ENCODE measurements at regions not wholly inside any gene's neighbourhood (a gene's known extent, or its start where the extent isn't known, plus 50 kb on each side); places are given as distances from the start of the nearest gene placed in this dataset.

- TF ChIP-seq, protein P1, sequence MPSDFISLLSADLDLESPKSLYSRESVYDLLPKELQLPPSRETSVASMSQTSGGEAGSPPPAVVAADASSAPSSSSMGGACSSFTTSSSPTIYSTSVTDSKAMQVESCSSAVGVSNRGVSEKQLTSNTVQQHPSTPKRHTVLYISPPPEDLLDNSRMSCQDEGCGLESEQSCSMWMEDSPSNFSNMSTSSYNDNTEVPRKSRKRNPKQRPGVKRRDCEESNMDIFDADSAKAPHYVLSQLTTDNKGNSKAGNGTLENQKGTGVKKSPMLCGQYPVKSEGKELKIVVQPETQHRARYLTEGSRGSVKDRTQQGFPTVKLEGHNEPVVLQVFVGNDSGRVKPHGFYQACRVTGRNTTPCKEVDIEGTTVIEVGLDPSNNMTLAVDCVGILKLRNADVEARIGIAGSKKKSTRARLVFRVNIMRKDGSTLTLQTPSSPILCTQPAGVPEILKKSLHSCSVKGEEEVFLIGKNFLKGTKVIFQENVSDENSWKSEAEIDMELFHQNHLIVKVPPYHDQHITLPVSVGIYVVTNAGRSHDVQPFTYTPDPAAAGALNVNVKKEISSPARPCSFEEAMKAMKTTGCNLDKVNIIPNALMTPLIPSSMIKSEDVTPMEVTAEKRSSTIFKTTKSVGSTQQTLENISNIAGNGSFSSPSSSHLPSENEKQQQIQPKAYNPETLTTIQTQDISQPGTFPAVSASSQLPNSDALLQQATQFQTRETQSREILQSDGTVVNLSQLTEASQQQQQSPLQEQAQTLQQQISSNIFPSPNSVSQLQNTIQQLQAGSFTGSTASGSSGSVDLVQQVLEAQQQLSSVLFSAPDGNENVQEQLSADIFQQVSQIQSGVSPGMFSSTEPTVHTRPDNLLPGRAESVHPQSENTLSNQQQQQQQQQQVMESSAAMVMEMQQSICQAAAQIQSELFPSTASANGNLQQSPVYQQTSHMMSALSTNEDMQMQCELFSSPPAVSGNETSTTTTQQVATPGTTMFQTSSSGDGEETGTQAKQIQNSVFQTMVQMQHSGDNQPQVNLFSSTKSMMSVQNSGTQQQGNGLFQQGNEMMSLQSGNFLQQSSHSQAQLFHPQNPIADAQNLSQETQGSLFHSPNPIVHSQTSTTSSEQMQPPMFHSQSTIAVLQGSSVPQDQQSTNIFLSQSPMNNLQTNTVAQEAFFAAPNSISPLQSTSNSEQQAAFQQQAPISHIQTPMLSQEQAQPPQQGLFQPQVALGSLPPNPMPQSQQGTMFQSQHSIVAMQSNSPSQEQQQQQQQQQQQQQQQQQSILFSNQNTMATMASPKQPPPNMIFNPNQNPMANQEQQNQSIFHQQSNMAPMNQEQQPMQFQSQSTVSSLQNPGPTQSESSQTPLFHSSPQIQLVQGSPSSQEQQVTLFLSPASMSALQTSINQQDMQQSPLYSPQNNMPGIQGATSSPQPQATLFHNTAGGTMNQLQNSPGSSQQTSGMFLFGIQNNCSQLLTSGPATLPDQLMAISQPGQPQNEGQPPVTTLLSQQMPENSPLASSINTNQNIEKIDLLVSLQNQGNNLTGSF (CRISPR knock-in tag; IDR thresholded peaks at IDR 0.05): no peak
- TF ChIP-seq NR1H2 (CRISPR knock-in tag; IDR thresholded peaks at IDR 0.05; ENCODE audit: borderline replicate concordance, low read depth) (no peak), XBP1 (CRISPR knock-in tag; IDR thresholded peaks at IDR 0.05) (no peak), RFX3 (CRISPR knock-in tag; IDR thresholded peaks at IDR 0.05) (no peak), NFIC (IDR thresholded peaks at IDR 0.05; ENCODE audit: low read length) (no peak), CENPX (CRISPR knock-in tag; IDR thresholded peaks at IDR 0.05) (no peak)
These were observed 255.6 kb upstream of the CADM1 start (continued) for GRCh38 chr11:115759622-115760460.

DNA sequence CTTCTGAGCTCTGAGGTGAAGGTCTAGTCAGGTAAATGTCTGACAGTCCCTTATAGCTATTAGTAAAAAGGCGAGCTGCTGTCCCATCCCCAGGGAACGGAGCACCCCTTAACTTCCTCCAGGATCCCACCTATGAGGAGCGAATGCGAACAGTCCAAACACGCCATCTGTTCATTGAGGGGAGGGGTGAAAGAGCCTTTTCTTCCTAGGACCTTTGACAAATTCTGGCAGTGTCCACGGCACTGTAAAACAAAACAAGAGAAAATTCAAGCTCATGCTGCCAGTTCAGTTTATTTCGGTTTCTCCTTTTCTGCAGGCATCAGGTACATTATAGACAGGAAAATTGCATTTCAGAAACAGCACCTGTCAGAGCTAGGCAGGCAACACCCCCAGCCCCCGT, 253.8 kb upstream of the CADM1 start:
- WGBS (ENCODE audit: low lambda C conversion rate): 29% methylated on average over 8 of the region's 8 CpGs
- FAIRE-seq: no peak
- CTCF ChIA-PET (ENCODE audit: low intra/inter-chr PET ratio, low total read pairs): no interaction called here
- H2AFZ ChIP-seq (ENCODE audit: low read length): no peak overlapping the region
- POLR2A ChIA-PET: no interaction called here
- in situ Hi-C loops (cut with HindIII; ENCODE audit: extremely low pct_ligation_motif_present, low pct_unique_long_range_greater_than_20kb) (no loop called here), intact Hi-C loops (cut with micrococcal nuclease; ENCODE audit: unreplicated experiment) (no loop called here)
- no peak for ATAC-seq
- no peak overlapping the region for H3K4me2 ChIP-seq (ENCODE audit: low read depth, low read length)
- no TSS peak for BruUV-seq (replicated peaks)
- no peak for DNase-seq (ENCODE audit: low spot score)
- H3K27ac ChIP-seq (ENCODE audit: extremely low read length, insufficient read depth, low read length): no peak overlapping the region
- no peaks in the 10 kb centered on the region for H4K20me1 ChIP-seq (ENCODE audit: insufficient read depth, low read length)
- no peak overlapping the region for H3K4me3 ChIP-seq (replicated peaks in 1 of 3; ENCODE audit: insufficient read depth in 1 of 3, low read depth in 2 of 3, low read length in 3 of 3)
- H3K36me3 ChIP-seq (replicated peaks in 1 of 2; ENCODE audit: control insufficient read depth in 1 of 2, insufficient read depth in 2 of 2, low read length in 2 of 2): no peaks in the 10 kb centered on the region
- H3K9me3 ChIP-seq (ENCODE audit: low read length): no peaks in the 10 kb centered on the region
- H3K9ac ChIP-seq (ENCODE audit: insufficient read depth, low read depth, low read length): no peak overlapping the region
- peaks cover 5 to 47% of the 10 kb centered on the region in 2 experiments for H3K27me3 ChIP-seq (ENCODE audit: control insufficient read depth in 1 of 2, insufficient read depth in 2 of 2, low read length in 2 of 2)
- H3K4me1 ChIP-seq (ENCODE audit: insufficient read depth, low read length): no peaks in the 10 kb centered on the region
- no peaks in the 10 kb centered on the region for H3K79me2 ChIP-seq (ENCODE audit: insufficient read depth, low read length)
- TF ChIP-seq ZNF598 (CRISPR knock-in tag; IDR thresholded peaks at IDR 0.05; ENCODE audit: borderline replicate concordance): no peak
- TF ChIP-seq SP5 (CRISPR knock-in tag; IDR thresholded peaks at IDR 0.05; ENCODE audit: borderline replicate concordance, low read depth): no peak
- TF ChIP-seq, protein P2, sequence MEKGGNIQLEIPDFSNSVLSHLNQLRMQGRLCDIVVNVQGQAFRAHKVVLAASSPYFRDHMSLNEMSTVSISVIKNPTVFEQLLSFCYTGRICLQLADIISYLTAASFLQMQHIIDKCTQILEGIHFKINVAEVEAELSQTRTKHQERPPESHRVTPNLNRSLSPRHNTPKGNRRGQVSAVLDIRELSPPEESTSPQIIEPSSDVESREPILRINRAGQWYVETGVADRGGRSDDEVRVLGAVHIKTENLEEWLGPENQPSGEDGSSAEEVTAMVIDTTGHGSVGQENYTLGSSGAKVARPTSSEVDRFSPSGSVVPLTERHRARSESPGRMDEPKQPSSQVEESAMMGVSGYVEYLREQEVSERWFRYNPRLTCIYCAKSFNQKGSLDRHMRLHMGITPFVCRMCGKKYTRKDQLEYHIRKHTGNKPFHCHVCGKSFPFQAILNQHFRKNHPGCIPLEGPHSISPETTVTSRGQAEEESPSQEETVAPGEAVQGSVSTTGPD (CRISPR knock-in tag; IDR thresholded peaks at IDR 0.05): no peak
- TF ChIP-seq ESRRA (CRISPR knock-in tag; IDR thresholded peaks at IDR 0.05; ENCODE audit: low read depth): no peak
- TF ChIP-seq SALL2 (CRISPR knock-in tag; IDR thresholded peaks at IDR 0.05): no peak
- TF ChIP-seq ARNTL (CRISPR knock-in tag; IDR thresholded peaks at IDR 0.05): no peak
- TF ChIP-seq ZNF30 (CRISPR knock-in tag; IDR thresholded peaks at IDR 0.05): no peak
- TF ChIP-seq ZFP37 (CRISPR knock-in tag; IDR thresholded peaks at IDR 0.05; ENCODE audit: borderline replicate concordance): no peak

Measured in HepG2 (cell line).